GM12878 (cell line): ENCODE measurements at regions not wholly inside any gene's neighbourhood (a gene's known extent, or its start where the extent isn't known, plus 50 kb on each side); places are given as distances from the start of the nearest gene placed in this dataset.
"Not testable (repeated sequence)": the region's sequence is repeated elsewhere in the genome, so short reads cannot be mapped to it uniquely, and the experiment has no call there.

ENCODE experiments used
- ATAC-seq: fragments of 200-7000 bp; cut with Tn5 transposase; 3 replicates; pipeline ENCODE4 v1.9.1; 2020; ENCODE audit warnings: mild to moderate bottlenecking, moderate library complexity
- BruUV-seq: library from RNA; stranded (reverse); fragments of 400-500 nt; replicated peaks from 2 replicates; lab custom pipeline; 2021; lab: Mats Ljungman, UMichigan
- CTCF ChIA-PET: fragments of 300-600 bp; sonication (Branson Sonifier 250); formaldehyde crosslinking; extraction: SDS; loops from one replicate; lab custom pipeline; 2021; ENCODE audit warnings: inconsistent platforms; lab: Yijun Ruan, JAX
- POLR2A ChIA-PET: fragments of 350-600 bp; formaldehyde crosslinking; extraction: SDS; loops from one replicate; lab custom pipeline; 2021; ENCODE audit warnings: inconsistent platforms; lab: Charles Lee
- RAD21 ChIA-PET: fragments of 300-600 bp; sonication (Branson Sonifier 250); formaldehyde crosslinking; loops from one replicate; lab custom pipeline; 2023; ENCODE audit warnings: antibody characterized with exemption; ENCODE audit not compliant: unreplicated experiment; lab: Charles Lee
- SMC1A ChIA-PET: fragments of 300-600 bp; sonication (Branson Sonifier 250); formaldehyde crosslinking; loops from one replicate; lab custom pipeline; 2023; ENCODE audit not compliant: unreplicated experiment, uncharacterized antibody; lab: Charles Lee
- DNase-seq: peaks from one replicate; pipeline ENCODE4 v3.0.0-alpha.2; 2011; ENCODE audit warnings: low read depth, low spot score
- FAIRE-seq: peaks from 3 replicates; lab custom pipeline; 2011; peaks lifted over from hg19 to GRCh38; lab: Jason Lieb, UNC
- H2AFZ ChIP-seq: 2 replicates; pipeline ENCODE4 v1.6.0; 2011; ENCODE audit warnings: low read depth, low read length, control low read depth; ENCODE audit not compliant: control insufficient read depth
- H3K27ac ChIP-seq: 2 replicates; pipeline ENCODE4 v1.5.1; 2011; ENCODE audit warnings: control low read depth; ENCODE audit not compliant: control insufficient read depth, insufficient read depth
- H3K27me3 ChIP-seq, 2 experiments: replicated peaks in 1 of 2; 2 replicates each; pipeline versions ENCODE4 v1.6.0 to v1.6.1; 2011; ENCODE audit warnings: low read length in 1 of 2; ENCODE audit not compliant: control insufficient read depth in 2 of 2, insufficient read depth in 2 of 2
- H3K36me3 ChIP-seq, 2 experiments: 2 replicates each; pipeline ENCODE4 v1.5.1; 2011; ENCODE audit warnings: low read length in 1 of 2; ENCODE audit not compliant: control insufficient read depth in 2 of 2, insufficient read depth in 2 of 2
- H3K4me1 ChIP-seq: 2 replicates; pipeline ENCODE4 v1.6.1; 2011; ENCODE audit warnings: mild to moderate bottlenecking, low read length, moderate library complexity, mixed read lengths; ENCODE audit not compliant: control insufficient read depth, insufficient read depth
- H3K4me2 ChIP-seq: 2 replicates; pipeline ENCODE4 v1.6.0; 2011; ENCODE audit warnings: control low read depth; ENCODE audit not compliant: control insufficient read depth, insufficient read depth
- H3K4me3 ChIP-seq: fragments of 200-600 bp; sonication (generic); 2 replicates; pipeline ENCODE4 v1.5.1; 2016
- H3K79me2 ChIP-seq: 2 replicates; pipeline ENCODE4 v1.6.0; 2011; ENCODE audit warnings: low read length; ENCODE audit not compliant: control insufficient read depth, insufficient read depth
- H3K9ac ChIP-seq: 2 replicates; pipeline ENCODE4 v1.8.0; 2011; ENCODE audit warnings: low read length, control low read depth, mixed read lengths; ENCODE audit not compliant: control insufficient read depth, insufficient read depth
- H3K9me3 ChIP-seq: replicated peaks from 3 replicates; pipeline ENCODE4 v1.5.1; 2011; ENCODE audit warnings: mild to moderate bottlenecking, low read length; ENCODE audit not compliant: control insufficient read depth, insufficient read depth
- H4K20me1 ChIP-seq: 2 replicates; pipeline ENCODE4 v1.6.0; 2011; ENCODE audit not compliant: control insufficient read depth, insufficient read depth
- SKIL ChIP-seq: fragments of 450-650 bp; IDR thresholded peaks from 2 replicates; pipeline ENCODE4 v1.6.1; 2017; ENCODE audit warnings: mild to moderate bottlenecking, low read depth, inconsistent platforms; ENCODE audit not compliant: poor library complexity, severe bottlenecking
- TAF1 ChIP-seq: IDR thresholded peaks from 2 replicates; pipeline ENCODE4 v1.6.1; 2011; ENCODE audit warnings: mild to moderate bottlenecking, low read depth, low read length, borderline replicate concordance
- USF1 ChIP-seq: IDR thresholded peaks from 2 replicates; pipeline ENCODE4 v1.6.1; 2011; ENCODE audit warnings: borderline replicate concordance, low read depth, mild to moderate bottlenecking, moderate library complexity, mixed read lengths, low read length; ENCODE audit not compliant: insufficient read depth; ENCODE audit errors: extremely low read length
- ZBED1 ChIP-seq: IDR thresholded peaks from 2 replicates; pipeline ENCODE4 v1.6.1; 2016; ENCODE audit warnings: borderline replicate concordance
- ZNF24 ChIP-seq: fragments of 450-650 bp; IDR thresholded peaks from 2 replicates; pipeline ENCODE4 v1.6.1; 2017; ENCODE audit warnings: antibody characterized with exemption, mild to moderate bottlenecking
- WGBS: methylation state at CpG from one replicate; pipeline ENCODE4 v1.1.6; 2016; ENCODE audit warnings: low lambda C conversion rate; ENCODE audit not compliant: insufficient replicate concordance, insufficient coverage; ENCODE audit errors: missing lambda C conversion rate; 5-methylcytosine and 5-hydroxymethylcytosine counted together
- in situ Hi-C: fragments of 300-500 bp; cut with MboI; formaldehyde crosslinking; loops from 9 replicates; pipeline ENCODE4 v1.14.3; 2018; ENCODE audit warnings: mixed read lengths
- intact Hi-C: fragments of 100-400 bp; cut with micrococcal nuclease; formaldehyde crosslinking; loops from one replicate; pipeline ENCODE4 v1.14.2; 2022; ENCODE audit not compliant: unreplicated experiment

- no peak for FAIRE-seq
- TF ChIP-seq TAF1 (no peak), SKIL (no peak), ZNF24 (no peak), ZBED1 (no peak), USF1 (no peak)
- H3K36me3 ChIP-seq, result no peaks in the 10 kb centered on the region
- WGBS, result 19% methylated on average over 10 of the region's 10 CpGs
- H3K4me3 ChIP-seq, result no peak overlapping the region
- no TSS peak for BruUV-seq
- no peaks in the 10 kb centered on the region; the same call in 2 of the 3 replicates for H3K9me3 ChIP-seq
- no peaks in the 10 kb centered on the region for H4K20me1 ChIP-seq
- no peaks in the 10 kb centered on the region for H3K4me1 ChIP-seq
- H3K27me3 ChIP-seq, result no peaks in the 10 kb centered on the region
- H2AFZ ChIP-seq, result no peak overlapping the region
- no peak overlapping the region for H3K4me2 ChIP-seq
- H3K27ac ChIP-seq, result no peak overlapping the region
- SMC1A ChIA-PET, result no interaction called here
- no peak overlapping the region for H3K9ac ChIP-seq
- DNase-seq, result no peak
- RAD21 ChIA-PET, result no interaction called here
- intact Hi-C loops (no loop called here), in situ Hi-C loops (no loop called here)
- ATAC-seq, result no peak
- POLR2A ChIA-PET, result no interaction called here
- H3K79me2 ChIP-seq, result no peaks in the 10 kb centered on the region
- CTCF ChIA-PET, result interaction anchor here (0.7 kb wide), 1 partner anchor 158 kb away, joined by 3 read pairs; no protein-coding TSS in a partner anchor
These were observed 246.5 kb downstream of the FGF9 start for GRCh38 chr13:21917086-21918015.

GRCh38 chr13:21920802-21921201 is 249.9 kb downstream of the FGF9 start:
- H2AFZ ChIP-seq, H3K9me3 ChIP-seq, H3K4me3 ChIP-seq, ATAC-seq, H3K27ac ChIP-seq, BruUV-seq, in situ Hi-C loops, CTCF ChIA-PET, H3K9ac ChIP-seq, H3K4me1 ChIP-seq, SMC1A ChIA-PET, intact Hi-C loops, H4K20me1 ChIP-seq, H3K4me2 ChIP-seq, POLR2A ChIA-PET, FAIRE-seq, H3K27me3 ChIP-seq, RAD21 ChIA-PET, H3K36me3 ChIP-seq, H3K79me2 ChIP-seq, DNase-seq: not testable (repeated sequence)
- WGBS, result 68% methylated on average over 30 of the region's 31 CpGs
